ENCODE measurements at regions not wholly inside any gene's neighbourhood (a gene's known extent, or its start where the extent isn't known, plus 50 kb on each side); places are given as distances from the start of the nearest gene placed in this dataset.

DNA sequence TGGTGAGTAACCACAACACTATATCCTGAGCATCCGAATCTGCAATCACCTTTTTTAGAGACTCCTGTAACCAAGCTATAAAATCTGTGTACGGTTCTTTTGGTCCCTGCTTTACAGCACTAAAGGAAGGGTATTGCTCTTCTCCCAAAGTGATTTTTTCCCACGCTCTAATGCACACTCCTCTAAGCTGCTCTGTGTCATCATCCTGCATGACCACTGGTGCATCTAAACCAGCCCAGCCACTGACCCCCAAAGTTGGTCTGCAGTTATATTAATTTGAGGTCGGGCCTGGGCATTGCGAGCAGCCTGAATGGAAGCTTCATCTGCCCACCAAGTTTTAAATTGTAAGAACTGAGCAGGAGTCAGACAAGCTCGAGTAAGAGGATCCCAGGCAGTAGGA, 480.0 kb downstream of the PTPRU start:
- Mint-ChIP-seq H3K9me3 (peaks cover 0 to 9% (median 0%) of the 10 kb centered on the region in 6 donors), H3K27ac (no peak overlapping the region), H3K4me3 (no peak overlapping the region), H3K27me3 (ENCODE audit: low read depth in 3 of 3) (peaks cover 3 to 23% (median 8%) of the 10 kb centered on the region in 3 donors), H3K36me3 (no peaks in the 10 kb centered on the region), H3K4me1 (peaks cover 5 to 12% of the 10 kb centered on the region in 2 donors)
- DNase-seq = no peak

DNA sequence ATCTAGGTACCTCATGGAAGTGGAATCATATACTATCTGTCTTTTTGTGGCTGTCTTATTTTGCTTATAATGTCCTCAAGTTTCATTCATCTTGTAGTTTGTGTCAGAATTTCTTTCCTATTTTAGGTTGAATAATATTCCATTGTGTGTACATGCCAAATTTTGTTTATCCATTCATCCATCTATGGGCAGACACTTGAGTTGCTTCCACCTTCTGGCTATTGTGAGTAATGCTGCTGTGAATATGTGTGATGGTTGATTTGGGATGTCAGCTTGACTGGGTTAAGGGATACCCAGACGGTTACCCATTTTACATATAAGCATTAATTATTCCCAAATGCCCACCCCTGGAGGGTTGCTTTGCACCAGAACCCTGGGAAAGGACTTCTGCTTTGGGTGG, 477.5 kb downstream of the PTPRU start:
- Mint-ChIP-seq H3K27me3 (ENCODE audit: low read depth in 3 of 3) (peaks cover 0 to 20% (median 2%) of the 10 kb centered on the region in 3 donors), H3K27ac (no peak overlapping the region)

DNA sequence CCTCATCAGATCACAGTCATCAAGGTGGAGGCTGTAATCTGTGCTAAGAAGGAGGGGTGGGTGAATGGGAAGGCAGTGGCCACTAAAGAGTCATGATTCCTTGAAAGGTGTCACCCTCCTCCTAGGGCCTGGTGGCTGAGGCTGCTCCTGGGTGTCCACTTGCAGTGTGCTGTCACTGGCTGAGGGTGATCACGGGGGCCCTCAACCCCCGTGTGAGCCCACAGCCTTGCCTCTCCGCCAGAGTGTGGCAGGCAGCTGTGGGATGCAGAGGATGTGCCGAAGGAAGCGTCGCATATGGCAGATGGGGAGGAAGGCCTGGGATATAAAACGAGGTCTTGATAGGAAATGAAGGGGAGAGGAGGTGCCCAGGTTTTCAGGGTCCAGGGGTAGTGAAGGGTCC, 476.5 kb downstream of the PTPRU start:
- no peak overlapping the region for H3K27ac Mint-ChIP-seq

More for the DNA sequence above, 477.5 kb downstream of the PTPRU start:
- H3K36me3 Mint-ChIP-seq = no peaks in the 10 kb centered on the region
- H3K4me1 Mint-ChIP-seq = peaks cover 0 to 4% of the 10 kb centered on the region in 2 donors
- no peak overlapping the region for H3K4me3 Mint-ChIP-seq
- peaks cover 0 to 3% (median 0%) of the 10 kb centered on the region in 6 donors for H3K9me3 Mint-ChIP-seq
- no peak for DNase-seq

GRCh38 chr1:29712284-29712651, 475.9 kb downstream of the PTPRU start:
- no peak for DNase-seq
- Mint-ChIP-seq H3K27ac (no peak overlapping the region), H3K36me3 (no peaks in the 10 kb centered on the region), H3K27me3 (ENCODE audit: low read depth in 3 of 3) (peaks cover 0 to 17% (median 0%) of the 10 kb centered on the region in 3 donors), H3K4me1 (no peaks in the 10 kb centered on the region), H3K4me3 (no peak overlapping the region), H3K9me3 (no peaks in the 10 kb centered on the region)

More for the DNA sequence above, 476.5 kb downstream of the PTPRU start:
- Mint-ChIP-seq H3K36me3 (no peaks in the 10 kb centered on the region), H3K4me3 (no peak overlapping the region), H3K4me1 (no peaks in the 10 kb centered on the region), H3K27me3 (ENCODE audit: low read depth in 3 of 3) (peaks cover 0 to 17% (median under 1%) of the 10 kb centered on the region in 3 donors), H3K9me3 (peaks cover 0 to 2% (median 0%) of the 10 kb centered on the region in 6 donors)
- no peak for DNase-seq

GRCh38 chr1:29711582-29712283, 475.4 kb downstream of the PTPRU start:
- Mint-ChIP-seq H3K36me3 (no peaks in the 10 kb centered on the region), H3K27me3 (ENCODE audit: low read depth in 3 of 3) (peaks cover 0 to 15% (median under 1%) of the 10 kb centered on the region in 3 donors), H3K4me3 (no peak overlapping the region), H3K27ac (no peak overlapping the region), H3K9me3 (no peaks in the 10 kb centered on the region), H3K4me1 (no peaks in the 10 kb centered on the region)
- no peak for DNase-seq

DNA sequence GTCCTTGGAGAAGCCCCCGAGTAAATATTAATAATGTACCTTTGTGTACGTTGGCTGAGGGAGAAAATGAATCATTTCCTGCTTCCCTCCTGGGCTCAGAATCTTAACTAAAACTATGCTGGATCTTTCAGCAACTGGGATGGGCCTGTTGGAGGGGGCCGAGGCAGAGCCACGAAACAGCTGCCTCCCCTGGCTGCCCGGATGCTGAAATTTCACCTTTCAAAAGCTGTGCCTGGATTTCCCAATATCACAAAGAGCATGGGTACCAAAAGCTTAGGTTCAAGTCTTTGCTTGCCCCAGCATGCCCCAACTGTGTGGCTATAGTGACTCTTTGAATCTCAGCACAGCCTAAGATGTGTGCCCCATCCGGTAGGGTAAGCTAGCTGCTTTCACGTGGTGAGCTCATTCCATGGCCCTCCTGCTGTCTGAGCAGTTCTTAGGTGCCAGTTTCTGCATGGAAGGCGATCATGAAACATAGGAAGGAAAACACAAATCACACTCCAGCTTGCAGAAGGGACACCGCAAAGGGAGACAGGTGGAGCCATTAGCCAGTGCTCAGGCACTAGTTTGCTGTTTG, 473.5 kb downstream of the PTPRU start:
- no peaks in the 10 kb centered on the region for H3K36me3 Mint-ChIP-seq
- H3K27ac Mint-ChIP-seq = no peak overlapping the region
- no peak overlapping the region for H3K4me3 Mint-ChIP-seq
- H3K4me1 Mint-ChIP-seq = no peaks in the 10 kb centered on the region
- no peaks in the 10 kb centered on the region for H3K9me3 Mint-ChIP-seq
- no peak for DNase-seq
- H3K27me3 Mint-ChIP-seq (ENCODE audit: low read depth in 3 of 3) = peaks cover 3 to 13% (median 3%) of the 10 kb centered on the region in 3 donors

GRCh38 chr1:29708796-29709703, 472.7 kb downstream of the PTPRU start:
- H3K27ac Mint-ChIP-seq = no peak overlapping the region
- peaks cover 3 to 10% (median 3%) of the 10 kb centered on the region in 3 donors for H3K27me3 Mint-ChIP-seq (ENCODE audit: low read depth in 3 of 3)
- H3K36me3 Mint-ChIP-seq = no peaks in the 10 kb centered on the region
- no peak overlapping the region for H3K4me3 Mint-ChIP-seq
- H3K4me1 Mint-ChIP-seq = no peaks in the 10 kb centered on the region
- H3K9me3 Mint-ChIP-seq = no peaks in the 10 kb centered on the region
- DNase-seq = no peak

GRCh38 chr1:29708381-29708780, 472.1 kb downstream of the PTPRU start:
- no peaks in the 10 kb centered on the region for H3K4me1 Mint-ChIP-seq
- no peak for DNase-seq
- H3K9me3 Mint-ChIP-seq = no peaks in the 10 kb centered on the region
- no peak overlapping the region for H3K27ac Mint-ChIP-seq
- H3K27me3 Mint-ChIP-seq (ENCODE audit: low read depth in 3 of 3) = peaks cover 3 to 10% (median 5%) of the 10 kb centered on the region in 3 donors
- H3K36me3 Mint-ChIP-seq = no peaks in the 10 kb centered on the region
- no peak overlapping the region for H3K4me3 Mint-ChIP-seq

GRCh38 chr1:29707796-29708195, 471.5 kb downstream of the PTPRU start:
- Mint-ChIP-seq H3K27me3 (ENCODE audit: low read depth in 3 of 3) (peaks cover 3 to 6% (median 5%) of the 10 kb centered on the region in 3 donors), H3K9me3 (no peaks in the 10 kb centered on the region), H3K36me3 (no peaks in the 10 kb centered on the region), H3K4me3 (no peak overlapping the region), H3K27ac (no peak overlapping the region), H3K4me1 (no peaks in the 10 kb centered on the region)
- no peak for DNase-seq

- Mint-ChIP-seq H3K36me3 (no peaks in the 10 kb centered on the region), H3K27ac (no peak overlapping the region), H3K9me3 (no peaks in the 10 kb centered on the region), H3K4me1 (no peaks in the 10 kb centered on the region), H3K4me3 (no peak overlapping the region), H3K27me3 (ENCODE audit: low read depth in 3 of 3) (peaks cover 3 to 6% (median 5%) of the 10 kb centered on the region in 3 donors)
- DNase-seq = peak in 1 of 3 donors; percentile 4
Observed at GRCh38 chr1:29706936-29707335, 470.6 kb downstream of the PTPRU start.

DNA sequence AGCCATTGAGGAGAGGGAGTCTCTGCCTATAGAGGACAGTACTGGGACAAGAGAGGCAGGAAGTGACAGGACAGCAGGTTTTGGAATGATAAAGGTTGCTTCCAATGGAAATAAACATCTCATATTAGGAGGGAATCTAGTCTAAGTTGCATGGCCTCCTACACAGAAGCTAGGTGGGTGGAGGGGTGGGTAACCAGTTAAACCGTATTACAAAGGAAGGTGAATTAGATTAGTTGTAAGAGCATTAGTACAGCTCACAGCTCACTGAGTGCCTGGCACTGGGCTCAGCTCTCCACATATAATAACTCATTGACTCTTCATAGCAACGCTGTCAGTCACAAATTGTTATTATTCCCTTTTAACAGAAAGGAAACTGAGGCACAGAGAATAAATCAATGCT, 468.1 kb downstream of the PTPRU start:
- no peak overlapping the region for H3K4me3 Mint-ChIP-seq
- H3K27me3 Mint-ChIP-seq (ENCODE audit: low read depth in 3 of 3) = peaks cover 3 to 15% (median 5%) of the 10 kb centered on the region in 3 donors
- H3K36me3 Mint-ChIP-seq = no peaks in the 10 kb centered on the region
- no peaks in the 10 kb centered on the region for H3K4me1 Mint-ChIP-seq
- H3K9me3 Mint-ChIP-seq = no peaks in the 10 kb centered on the region
- no peak overlapping the region for H3K27ac Mint-ChIP-seq
- DNase-seq = no peak

- H3K27ac Mint-ChIP-seq = no peak overlapping the region
- H3K4me3 Mint-ChIP-seq = no peak overlapping the region
- no peaks in the 10 kb centered on the region for H3K9me3 Mint-ChIP-seq
- H3K36me3 Mint-ChIP-seq = no peaks in the 10 kb centered on the region
- no peak for DNase-seq
- H3K27me3 Mint-ChIP-seq (ENCODE audit: low read depth in 3 of 3) = peaks cover 3 to 15% (median 5%) of the 10 kb centered on the region in 3 donors
- H3K4me1 Mint-ChIP-seq = no peaks in the 10 kb centered on the region
Observed at GRCh38 chr1:29703596-29704370, 467.5 kb downstream of the PTPRU start.

- Mint-ChIP-seq H3K27me3 (ENCODE audit: low read depth in 3 of 3) (peaks cover 2 to 10% (median 3%) of the 10 kb centered on the region in 3 donors), H3K4me3 (no peak overlapping the region), H3K9me3 (no peaks in the 10 kb centered on the region), H3K4me1 (no peaks in the 10 kb centered on the region), H3K36me3 (no peaks in the 10 kb centered on the region), H3K27ac (no peak overlapping the region)
- no peak for DNase-seq
Observed at GRCh38 chr1:29700491-29700890, 464.2 kb downstream of the PTPRU start.

Measured in immature natural killer cell (primary cell).